ENCODE measurements at regions not wholly inside any gene's neighbourhood (a gene's known extent, or its start where the extent isn't known, plus 50 kb on each side); places are given as distances from the start of the nearest gene placed in this dataset.

- no peak for DNase-seq (ENCODE audit: low read depth)
- no peak for TF ChIP-seq CTCF (IDR thresholded peaks at IDR 0.05; ENCODE audit: control insufficient read depth, insufficient read depth, low read depth, low read length, missing control alignments)
Observed at GRCh38 chr18:2338601-2339000, 232.7 kb downstream of the METTL4 start.

GRCh38 chr18:2340335-2340734, 231.0 kb downstream of the METTL4 start:
- no peak overlapping the region for H3K4me3 ChIP-seq (ENCODE audit: control insufficient read depth, low read depth, low read length)
- TF ChIP-seq CTCF (IDR thresholded peaks at IDR 0.05; ENCODE audit: control insufficient read depth, insufficient read depth, low read depth, low read length, missing control alignments) = no peak
- no peak for DNase-seq (ENCODE audit: low read depth)

More at GRCh38 chr18:2338601-2339000, 232.7 kb downstream of the METTL4 start:
- H3K4me3 ChIP-seq (ENCODE audit: control insufficient read depth, low read depth, low read length) = no peak overlapping the region

- H3K4me3 ChIP-seq (ENCODE audit: control insufficient read depth, low read depth, low read length) = no peak overlapping the region
- no peak for TF ChIP-seq CTCF (IDR thresholded peaks at IDR 0.05; ENCODE audit: control insufficient read depth, insufficient read depth, low read depth, low read length, missing control alignments)
- DNase-seq (ENCODE audit: low read depth) = no peak
Observed at GRCh38 chr18:2348003-2348402, 223.3 kb downstream of the METTL4 start.

DNA sequence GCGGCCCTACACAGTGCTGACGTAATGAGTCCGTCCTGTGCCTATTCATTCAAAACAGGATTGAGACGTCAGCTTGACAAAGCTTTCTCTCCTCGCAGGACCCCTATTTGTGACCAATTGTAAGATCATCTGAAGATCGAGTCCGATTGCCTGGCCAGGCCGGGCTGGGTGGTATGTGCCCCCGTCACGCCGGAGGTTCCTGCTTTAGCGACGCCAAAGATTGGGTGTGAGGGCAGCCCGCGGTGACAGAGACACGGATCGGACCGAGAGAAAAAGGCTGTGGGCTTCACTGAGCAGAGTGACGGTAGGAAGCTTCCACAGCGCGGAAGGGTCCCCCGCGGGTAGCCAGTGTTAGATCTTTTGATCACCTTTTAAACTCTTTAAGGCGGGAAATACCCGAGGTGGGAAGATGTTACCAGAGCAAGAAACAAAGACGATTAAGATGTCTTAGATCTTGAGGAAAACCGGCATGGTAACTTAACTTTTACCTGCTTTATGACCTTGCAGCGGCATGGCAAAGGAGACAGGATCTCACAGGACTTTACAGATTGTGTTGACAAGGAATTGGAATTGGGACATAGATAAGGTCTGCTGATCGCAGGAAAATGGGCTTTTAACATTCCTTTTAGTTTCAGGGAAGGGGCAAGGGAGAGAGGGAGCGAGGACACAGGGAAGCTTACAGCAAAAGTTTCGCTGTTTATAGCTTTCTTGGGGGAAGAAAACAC, 220.0 kb downstream of the METTL4 start:
- no peak for DNase-seq (ENCODE audit: low read depth)
- H3K4me3 ChIP-seq (ENCODE audit: control insufficient read depth, low read depth, low read length) = no peak overlapping the region
- TF ChIP-seq CTCF (IDR thresholded peaks at IDR 0.05; ENCODE audit: control insufficient read depth, insufficient read depth, low read depth, low read length, missing control alignments) = no peak

GRCh38 chr18:2354292-2354691, 217.0 kb downstream of the METTL4 start:
- no peak for DNase-seq (ENCODE audit: low read depth)
- no peak for TF ChIP-seq CTCF (IDR thresholded peaks at IDR 0.05; ENCODE audit: control insufficient read depth, insufficient read depth, low read depth, low read length, missing control alignments)
- H3K4me3 ChIP-seq (ENCODE audit: control insufficient read depth, low read depth, low read length) = no peak overlapping the region

GRCh38 chr18:2356906-2357305, 214.4 kb downstream of the METTL4 start:
- no peak for DNase-seq (ENCODE audit: low read depth)
- no peak for TF ChIP-seq CTCF (IDR thresholded peaks at IDR 0.05; ENCODE audit: control insufficient read depth, insufficient read depth, low read depth, low read length, missing control alignments)
- H3K4me3 ChIP-seq (ENCODE audit: control insufficient read depth, low read depth, low read length) = no peak overlapping the region

Data from AG09309 (cell line).